Fibroblast of skin of right quadriceps (primary cell): ENCODE measurements at regions not wholly inside any gene's neighbourhood (a gene's known extent, or its start where the extent isn't known, plus 50 kb on each side); places are given as distances from the start of the nearest gene placed in this dataset.
A peak's percentile ranks its signal among the peaks of the same experiment; 100 is the strongest.
"Not testable (repeated sequence)": the region's sequence is repeated elsewhere in the genome, so short reads cannot be mapped to it uniquely, and the experiment has no call there.

Experiments
- DNase-seq: peaks from one replicate; pipeline ENCODE4 v3.0.0-alpha.2; 2013

DNA sequence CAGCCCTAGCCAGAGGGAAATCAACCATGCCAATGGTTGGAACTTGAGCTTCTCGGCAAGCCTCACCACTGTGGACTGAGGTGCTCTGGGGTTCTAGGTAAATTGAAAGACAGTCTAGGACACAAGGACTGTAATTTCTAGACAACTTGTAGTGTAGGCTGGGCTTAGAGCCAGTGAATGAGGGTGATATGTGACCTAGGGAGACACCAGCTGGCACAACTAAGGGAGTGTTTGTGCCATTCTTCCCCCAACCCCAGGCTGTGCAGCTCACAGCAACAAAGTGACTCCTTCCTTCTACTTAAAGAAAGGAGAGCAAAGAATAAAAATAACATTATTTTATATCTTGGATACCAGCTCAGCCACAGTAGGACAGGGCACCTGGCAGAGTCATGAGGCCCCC is 1690.7 kb upstream of the TMEFF2 start:
- no peak for DNase-seq

DNA sequence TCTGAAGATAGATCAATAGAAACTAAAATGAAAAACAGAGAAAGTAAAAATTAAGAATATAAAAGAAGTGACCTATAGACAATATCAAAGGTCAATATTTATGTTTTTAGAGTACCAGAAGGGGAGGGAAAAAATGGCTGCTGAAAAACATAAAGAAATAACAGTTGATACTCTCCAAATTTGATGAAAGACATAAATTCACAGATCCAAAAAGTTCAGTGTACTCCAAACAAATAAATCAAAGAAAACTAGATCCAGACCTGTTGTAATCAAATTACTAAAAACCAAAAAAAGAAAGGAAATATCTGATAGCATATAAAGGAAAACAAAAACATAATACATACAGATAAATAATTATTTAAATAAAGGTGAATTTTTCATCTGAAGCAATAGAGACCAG is 1689.1 kb upstream of the TMEFF2 start:
- no peak for DNase-seq

DNA sequence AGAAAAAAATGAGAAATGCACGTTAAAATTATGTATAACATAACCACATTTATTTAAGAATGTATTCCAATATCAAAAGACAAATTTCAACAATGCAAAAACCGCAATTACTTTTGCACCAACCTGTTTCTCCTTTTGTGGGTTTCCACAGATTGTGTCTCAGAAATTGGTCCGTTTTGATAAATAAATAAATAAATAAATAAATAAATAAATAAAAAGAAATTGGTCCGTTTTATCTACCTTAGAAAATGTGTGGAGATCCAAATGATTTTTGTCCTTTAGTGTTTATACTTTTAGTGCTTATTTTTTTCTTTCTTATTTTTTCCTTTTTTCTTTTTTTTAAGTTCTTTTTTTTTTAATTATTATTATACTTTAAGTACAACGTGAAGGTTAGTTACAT is 1682.2 kb upstream of the TMEFF2 start:
- DNase-seq = no peak

DNA sequence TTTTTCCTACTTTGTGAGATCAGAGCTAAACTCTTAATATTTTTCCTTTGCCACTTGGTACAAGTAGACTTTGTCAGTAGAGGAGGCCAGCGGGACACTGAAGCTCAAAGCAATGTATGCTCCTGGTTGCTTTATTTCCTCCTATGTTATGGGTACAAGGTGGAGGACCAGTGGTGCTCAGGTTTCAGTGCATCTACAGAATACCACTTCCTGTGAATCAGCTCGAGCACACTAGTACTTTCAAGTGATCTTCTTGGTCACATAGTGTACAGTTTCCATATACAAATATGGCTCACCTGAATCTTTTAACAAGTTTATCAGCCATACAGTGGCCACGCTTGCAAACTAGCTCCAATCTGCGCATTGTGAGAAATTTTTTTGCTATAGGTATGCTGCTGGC is 1674.8 kb upstream of the TMEFF2 start:
- DNase-seq = no peak

DNA sequence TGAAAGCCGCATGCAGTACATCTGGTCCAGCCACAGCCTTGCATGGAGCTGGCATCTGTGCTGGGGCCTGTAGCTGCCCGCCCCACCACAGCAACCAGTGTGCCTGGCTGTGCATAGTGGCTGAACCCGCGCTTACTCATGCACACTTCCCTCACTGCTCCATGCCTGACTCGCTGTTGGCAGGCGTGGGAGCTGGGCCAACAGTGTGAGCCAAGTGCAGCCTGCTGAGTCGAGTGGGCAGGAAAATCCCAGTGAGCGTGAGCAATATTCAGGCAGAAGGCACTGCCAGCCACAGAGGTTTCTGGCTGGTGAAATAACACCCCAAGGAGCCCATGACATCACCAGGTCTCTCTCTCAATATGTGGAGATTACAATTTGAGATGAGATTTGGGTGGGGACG is 1674.1 kb upstream of the TMEFF2 start:
- DNase-seq = no peak

DNA sequence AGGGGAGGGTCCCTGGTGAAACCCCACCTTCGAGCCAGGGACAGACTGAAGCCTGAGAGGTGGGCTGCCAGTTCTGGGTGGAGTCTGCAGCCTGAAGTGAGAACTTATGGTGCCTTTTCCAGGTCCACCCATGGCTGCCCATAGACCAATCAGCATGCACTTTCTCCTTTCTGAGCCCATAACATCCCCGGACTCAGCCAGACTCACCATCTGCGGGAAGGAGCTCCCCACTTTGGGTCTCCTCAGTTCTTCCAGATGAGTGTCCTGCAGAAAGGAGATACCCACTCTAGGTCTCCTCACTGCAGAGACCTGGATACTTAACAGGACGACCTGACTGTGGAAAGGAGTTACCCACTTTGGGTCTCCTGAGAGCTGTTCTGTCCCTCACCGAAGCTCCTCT is 1673.4 kb upstream of the TMEFF2 start:
- no peak for DNase-seq

DNA sequence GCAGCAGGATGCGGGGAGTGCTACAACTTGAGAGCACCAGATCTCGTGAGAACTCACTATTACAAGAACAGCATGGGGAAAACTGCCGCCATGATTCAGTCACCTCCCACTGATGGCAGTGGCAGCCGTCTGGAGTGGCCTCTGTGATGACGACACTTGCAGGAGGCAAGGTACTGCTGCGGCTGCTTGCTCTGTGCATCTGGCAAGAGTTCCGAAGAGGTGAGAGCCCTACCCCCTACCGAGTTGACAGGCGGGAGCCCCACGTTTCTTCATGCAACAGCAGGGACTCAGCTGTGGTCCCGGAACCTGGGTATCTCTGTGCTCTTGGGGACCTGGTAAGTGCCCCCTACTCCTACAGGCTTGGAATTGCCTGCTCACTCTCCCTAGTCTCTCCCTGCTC is 1672.7 kb upstream of the TMEFF2 start:
- no peak for DNase-seq

DNA sequence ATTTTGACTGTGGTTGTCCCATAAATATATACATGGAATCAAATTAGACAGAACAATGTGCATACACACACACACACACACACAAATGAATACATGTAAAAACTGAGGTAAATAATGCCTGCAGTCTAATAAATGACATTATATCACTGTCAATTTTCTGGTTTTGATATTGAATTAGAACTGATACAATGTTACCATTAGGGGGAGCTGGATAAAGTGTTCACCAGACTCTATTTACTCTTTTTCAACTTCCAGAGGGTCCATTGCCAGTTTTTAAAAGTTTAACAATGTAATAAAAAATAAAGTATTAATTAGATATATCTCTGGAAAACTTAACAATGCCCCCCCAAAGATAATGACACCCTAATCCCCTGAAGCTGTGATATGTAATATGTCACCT is 1666.8 kb upstream of the TMEFF2 start:
- no peak for DNase-seq

DNA sequence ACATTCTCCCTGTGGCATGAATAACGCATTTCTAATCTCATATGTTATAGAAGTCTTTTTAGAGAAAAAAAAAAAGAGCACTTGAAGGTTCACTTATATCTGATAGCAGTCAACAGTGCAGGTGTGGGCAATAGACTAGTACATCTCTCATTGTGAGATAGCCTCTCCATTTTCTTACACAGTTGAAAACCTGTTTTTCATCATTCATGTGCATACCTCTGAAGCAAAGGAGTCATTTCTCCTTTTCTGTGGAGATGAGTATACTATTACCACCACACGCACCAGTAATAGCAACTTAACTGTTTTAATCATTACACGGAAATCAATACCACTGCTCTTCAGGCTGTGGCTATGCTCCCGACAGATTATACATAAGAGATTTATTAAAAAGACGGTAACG is 1653.3 kb upstream of the TMEFF2 start:
- DNase-seq = no peak

DNA sequence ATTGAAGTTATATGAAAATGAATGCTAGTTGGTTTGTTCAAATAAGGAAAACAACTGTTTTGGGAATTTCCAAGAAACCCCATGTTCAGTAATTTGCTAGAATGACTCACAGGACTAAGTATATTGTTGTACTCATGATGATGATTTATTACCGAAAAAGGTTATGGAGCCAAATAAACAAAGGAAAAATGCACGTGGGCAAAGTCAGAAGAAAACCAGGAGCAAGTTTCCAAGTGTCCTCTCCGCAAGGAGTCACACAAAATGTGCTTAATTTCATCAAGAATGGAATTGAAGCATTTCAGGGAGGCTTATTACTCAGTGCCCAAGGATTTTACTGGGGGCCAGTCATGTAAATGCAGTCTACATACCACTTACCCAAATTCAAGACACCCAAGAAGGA is 1652.4 kb upstream of the TMEFF2 start:
- peak; percentile 67 for DNase-seq

DNA sequence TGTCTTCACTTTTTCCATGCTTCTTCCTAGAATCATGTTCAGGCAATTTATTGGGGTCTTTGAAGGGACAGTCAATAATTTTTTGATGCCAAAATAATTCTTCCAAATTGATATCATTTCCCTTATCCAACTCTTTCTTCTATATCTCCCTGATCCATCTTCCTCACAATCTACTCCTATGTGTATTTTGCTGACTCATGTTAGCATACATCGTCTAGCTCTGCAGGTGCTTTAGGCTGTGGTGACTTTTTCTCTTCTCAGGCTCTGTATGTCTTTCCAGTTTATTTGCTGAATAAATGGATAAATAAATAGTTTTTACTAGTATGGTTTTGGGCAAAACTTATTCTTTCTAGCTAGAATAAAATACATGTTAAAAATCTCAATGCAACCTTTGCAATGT is 1650.9 kb upstream of the TMEFF2 start:
- DNase-seq = no peak

DNA sequence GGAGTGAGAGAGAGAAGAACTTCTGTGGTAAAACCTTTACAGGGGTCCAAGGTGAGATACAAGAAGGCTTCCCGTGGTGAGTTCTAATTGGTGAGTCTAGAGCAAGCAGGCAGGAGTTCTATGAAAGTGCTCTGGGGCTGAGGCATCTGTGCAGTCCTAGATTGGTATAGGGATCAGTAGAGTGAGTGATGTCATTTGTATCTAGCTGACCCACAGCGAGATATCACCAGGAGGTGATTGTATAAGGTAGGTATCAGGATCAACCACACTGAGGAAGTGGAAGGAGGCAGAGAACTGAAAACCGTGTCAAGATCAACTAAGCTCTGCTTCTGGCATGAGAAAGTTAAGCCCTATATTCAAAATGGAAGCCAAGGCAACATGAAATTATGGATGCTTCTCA is 1648.9 kb upstream of the TMEFF2 start:
- no peak for DNase-seq

DNA sequence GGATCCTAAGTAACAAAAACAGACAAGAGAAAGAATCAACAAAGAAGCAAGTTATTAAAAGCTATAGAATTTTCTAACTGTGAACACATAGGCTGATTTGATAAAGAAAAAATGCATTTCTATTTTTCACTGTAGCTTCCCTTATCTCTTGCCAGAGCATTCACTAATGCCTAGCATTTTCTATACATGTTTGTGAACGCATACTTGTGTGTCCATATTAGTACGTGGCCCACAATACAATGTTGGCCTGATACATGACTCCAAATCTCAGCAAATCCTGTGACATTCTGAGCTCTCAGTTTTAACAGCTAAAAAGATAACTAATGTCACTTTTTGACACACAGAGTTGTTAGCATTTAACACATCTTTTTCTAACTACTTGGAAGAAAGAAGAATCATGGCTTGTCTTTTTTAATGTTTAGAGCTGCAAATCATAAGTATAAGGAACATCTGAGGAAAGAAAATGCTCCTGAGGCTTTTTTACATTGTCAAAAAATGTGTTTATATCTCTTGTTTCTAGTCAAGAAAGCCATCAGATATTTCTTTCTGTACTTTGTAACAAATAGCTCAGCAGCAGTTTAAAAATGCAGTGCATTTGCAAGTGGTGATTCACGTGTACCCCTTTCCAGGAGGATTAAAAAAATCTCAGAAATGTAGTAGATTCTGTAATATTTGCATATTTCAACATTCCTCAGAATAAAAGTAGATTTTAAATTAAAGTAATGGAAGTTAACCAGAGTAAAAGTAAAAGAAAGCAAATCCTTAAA is 1646.8 kb upstream of the TMEFF2 start:
- DNase-seq = peak; percentile 73

DNA sequence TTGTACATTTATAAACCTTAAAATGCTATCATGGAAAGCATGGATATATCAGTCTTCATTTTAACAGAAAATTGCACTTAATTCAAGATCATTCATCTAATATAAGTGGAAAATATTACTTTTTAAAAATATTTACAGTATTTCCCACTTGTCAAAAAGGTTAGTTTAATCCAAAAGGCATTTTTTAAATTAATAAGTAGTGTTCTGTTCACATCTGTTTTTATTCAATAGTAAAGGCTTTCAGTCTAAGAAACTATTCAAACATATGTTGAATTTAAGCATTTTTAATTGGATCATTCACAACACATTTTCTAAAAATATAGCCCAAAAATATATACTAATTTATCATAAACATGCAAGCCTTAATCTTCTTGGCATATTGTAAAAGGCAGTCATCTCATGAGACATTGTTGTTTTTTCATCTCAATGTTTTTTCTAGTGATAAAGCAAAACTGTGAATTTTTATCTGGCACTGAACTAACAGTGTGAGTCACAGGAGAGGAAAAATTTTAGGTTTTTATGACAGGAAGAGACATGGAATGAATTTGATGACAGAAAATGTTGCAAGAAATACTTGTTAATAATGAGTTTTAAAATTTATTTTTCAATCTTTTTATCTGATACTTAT is 1642.5 kb upstream of the TMEFF2 start:
- peak; percentile 77 for DNase-seq

DNA sequence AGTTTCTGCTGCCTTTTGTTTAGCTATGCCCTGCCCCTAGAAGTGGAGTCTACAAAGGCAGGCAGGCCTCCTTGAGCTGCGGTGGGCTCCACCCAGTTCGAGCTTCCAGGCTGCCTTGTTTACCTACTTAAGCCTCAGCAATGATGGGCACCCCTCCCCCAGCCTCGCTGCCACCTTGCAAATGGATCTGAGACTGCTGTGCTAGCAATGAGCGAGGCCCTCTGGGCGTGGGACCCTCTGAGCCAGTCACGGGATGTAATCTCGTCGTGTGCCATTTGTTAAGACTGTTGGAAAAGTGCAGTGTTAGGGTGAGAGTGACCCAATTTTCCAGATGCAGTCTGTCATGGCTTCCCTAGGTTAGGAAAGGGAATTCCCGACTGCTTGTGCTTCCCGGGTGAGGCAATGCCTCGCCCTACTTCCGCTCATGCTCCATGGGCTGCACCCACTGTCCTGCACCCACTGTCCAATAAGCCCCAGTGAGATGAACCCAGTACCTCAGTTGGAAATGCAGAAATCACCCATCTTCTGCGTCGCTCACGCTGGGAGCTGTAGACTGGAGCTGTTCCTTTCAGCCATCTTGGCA is 1641.8 kb upstream of the TMEFF2 start:
- not testable (repeated sequence) for DNase-seq

DNA sequence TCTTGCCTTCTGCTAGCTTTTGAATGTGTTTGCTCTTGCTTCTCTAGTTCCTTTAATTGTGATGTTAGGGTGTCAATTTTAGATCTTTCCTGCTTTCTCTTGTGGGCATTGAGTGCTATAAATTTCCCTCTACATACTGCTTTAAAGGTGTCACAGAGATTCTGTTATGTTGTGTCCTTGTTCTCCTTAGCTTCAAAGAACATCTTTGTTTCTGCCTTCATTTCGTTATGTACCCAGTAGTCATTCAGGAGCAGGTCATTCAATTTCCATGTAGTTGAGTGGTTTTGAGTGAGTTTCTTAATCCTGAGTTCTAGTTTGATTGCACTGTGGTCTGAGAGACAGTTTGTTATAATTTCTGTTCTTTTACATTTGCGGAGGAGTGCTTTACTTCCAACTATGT is 1639.2 kb upstream of the TMEFF2 start:
- DNase-seq = peak; percentile 36

DNA sequence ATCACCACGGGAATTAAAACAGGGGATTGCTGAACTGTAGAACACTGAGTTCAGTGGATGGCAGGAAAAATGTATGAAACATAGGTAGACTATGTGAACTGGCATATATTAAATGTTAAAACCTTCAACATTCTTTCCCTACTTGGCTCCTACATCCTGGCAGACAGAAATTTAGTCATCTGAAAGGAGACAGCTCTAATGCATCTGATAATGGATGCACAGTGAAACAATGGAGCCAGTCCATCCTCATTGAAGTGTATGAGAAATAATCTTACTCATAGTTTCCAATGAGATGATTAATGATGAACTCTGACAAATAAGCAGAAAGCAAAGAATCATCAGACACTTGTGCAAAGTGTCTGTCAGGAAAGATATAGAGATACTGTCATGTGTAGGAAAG is 1629.7 kb upstream of the TMEFF2 start:
- peak; percentile 73 for DNase-seq

DNA sequence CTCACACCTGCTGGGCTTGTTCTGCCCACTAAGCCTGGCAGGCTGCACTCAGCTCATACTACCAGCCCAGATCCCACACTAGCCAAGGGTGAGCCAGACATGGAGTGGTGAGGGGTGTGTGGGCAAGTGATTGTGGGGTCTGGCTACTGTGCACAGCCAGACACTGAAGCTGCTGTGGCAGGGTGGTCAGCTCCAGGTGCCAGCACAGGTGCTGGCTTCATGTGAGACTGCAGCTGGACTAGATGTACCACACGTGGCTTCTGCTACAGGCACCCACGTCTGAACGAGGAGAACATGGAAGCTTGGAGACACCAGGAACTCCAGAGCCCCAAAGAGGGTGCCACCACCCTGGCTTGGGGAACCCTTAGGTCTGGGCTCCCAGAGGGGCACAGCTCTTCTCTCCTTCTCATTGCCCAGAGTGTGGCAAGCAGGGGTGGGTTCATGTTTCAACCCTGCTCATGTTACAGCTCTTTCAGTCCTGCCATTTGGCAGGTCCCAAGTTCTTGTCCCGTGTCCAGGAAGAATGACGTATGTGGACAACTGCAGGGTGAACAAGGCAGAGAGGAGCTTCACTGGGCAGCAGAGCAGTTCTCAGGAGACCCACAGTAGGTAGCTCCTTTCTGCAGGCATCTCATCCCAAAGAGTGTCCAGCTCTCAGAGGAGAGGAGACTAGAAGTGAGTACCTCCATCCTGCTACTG is 1624.2 kb upstream of the TMEFF2 start:
- DNase-seq = no peak

DNA sequence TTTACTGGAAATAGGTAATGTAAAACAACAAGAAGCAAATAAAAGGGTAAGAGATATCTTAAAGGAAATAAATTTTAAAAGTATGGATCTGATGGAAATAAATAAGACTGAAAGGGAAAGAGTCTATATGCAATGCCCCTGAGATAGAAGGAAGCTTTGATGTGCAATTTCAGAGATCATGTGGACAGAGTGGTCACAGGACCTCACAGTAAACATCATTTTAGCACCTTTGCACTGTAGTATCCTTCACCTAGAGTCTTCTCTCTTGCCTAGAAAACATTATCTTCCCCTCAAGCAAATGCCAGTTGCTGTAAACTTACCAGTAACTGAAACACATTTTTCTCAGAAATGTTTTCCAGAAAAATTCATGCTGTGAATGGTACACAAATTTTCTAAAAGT is 1621.3 kb upstream of the TMEFF2 start:
- DNase-seq = no peak

DNA sequence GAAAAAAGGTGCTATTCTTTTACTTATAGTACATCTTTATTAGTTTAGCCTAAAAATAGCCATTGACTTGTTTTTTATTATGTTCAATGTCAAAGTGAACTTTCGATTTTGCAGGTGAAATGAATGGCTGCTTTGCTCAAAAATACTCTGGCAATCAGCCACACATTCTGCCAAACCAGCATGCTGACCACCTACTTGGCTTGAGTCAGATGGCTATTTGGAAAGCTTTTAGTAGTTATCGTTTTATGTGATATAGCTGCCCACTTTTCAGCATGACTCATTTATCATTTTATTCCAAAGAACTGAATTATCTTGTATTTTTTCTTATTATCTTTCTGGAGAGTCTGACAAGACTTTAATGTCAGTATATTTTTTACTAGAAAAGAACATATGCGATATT is 1615.8 kb upstream of the TMEFF2 start:
- DNase-seq = no peak

DNA sequence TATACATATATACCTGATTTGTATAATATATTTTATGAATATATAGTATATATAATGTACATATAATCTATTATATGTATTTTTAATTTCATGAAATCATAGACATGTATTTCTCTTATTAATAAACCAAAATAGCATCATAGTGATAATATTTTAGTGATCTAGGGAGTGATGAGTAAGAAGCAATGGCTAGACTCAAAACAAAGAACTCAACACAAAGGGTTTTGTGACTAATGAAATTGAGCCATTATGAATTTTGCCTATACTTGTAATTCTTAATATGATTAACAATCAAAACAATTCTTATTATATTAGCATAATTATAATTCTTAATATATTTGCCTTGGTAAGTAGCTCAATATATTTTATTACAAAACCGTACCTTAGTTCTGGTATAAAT is 1614.1 kb upstream of the TMEFF2 start:
- no peak for DNase-seq

DNA sequence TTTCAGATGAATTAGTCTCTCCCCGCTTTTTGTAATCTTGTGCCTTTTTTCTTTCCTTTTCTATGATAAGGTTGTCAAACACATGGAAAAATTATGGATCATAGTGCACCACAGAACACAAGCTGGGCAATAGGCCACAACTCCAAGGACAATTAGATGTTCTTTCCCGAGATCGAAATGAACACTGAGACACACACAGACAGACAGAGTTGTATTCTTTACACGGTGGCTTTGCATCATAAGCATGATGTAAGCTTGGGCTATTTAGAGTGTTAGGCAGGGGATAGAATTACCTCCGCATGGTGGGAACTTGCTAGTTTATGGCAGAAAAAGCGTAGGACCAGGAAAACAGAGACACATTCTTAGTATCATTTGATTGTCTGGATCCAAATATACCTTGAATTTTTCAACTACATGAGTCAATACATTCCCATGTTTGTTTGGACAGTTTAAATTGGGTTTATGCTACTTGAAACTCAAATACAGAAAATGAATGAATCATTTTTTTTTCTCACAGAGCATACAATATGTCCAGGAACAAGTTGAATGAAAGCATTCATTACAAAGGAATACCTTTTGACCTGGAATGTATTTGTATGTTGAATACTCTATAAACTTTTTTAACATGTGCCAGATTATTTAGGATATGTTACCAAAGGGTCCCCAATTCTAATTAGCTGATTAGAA is 1611.5 kb upstream of the TMEFF2 start:
- no peak for DNase-seq

DNA sequence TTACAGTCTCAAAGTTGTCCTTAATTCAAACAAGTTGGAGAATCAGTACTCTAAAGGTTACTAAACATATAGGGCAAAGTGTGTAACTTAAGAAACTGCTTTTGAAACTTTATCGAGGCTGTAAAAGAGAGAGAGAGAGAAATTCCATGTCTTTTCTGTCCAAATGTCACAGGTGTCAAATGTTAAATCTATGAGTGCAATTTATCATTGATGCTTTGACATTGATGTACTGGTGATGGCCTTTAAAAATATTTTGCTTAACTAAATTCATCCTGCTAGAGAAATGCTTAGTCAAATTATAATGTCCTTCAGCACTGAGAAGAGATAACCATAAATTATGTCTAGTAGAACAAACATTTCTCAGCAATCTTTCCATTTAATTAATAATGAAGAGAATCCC is 1602.1 kb upstream of the TMEFF2 start:
- DNase-seq = no peak
